ENCODE measurements at regions not wholly inside any gene's neighbourhood (a gene's known extent, or its start where the extent isn't known, plus 50 kb on each side); places are given as distances from the start of the nearest gene placed in this dataset.

- H3K9me3 Mint-ChIP-seq: no peaks in the 10 kb centered on the region
- ATAC-seq (ENCODE audit: low read depth) (no peak), DNase-seq (no peak)
- TF ChIP-seq, protein P1, sequence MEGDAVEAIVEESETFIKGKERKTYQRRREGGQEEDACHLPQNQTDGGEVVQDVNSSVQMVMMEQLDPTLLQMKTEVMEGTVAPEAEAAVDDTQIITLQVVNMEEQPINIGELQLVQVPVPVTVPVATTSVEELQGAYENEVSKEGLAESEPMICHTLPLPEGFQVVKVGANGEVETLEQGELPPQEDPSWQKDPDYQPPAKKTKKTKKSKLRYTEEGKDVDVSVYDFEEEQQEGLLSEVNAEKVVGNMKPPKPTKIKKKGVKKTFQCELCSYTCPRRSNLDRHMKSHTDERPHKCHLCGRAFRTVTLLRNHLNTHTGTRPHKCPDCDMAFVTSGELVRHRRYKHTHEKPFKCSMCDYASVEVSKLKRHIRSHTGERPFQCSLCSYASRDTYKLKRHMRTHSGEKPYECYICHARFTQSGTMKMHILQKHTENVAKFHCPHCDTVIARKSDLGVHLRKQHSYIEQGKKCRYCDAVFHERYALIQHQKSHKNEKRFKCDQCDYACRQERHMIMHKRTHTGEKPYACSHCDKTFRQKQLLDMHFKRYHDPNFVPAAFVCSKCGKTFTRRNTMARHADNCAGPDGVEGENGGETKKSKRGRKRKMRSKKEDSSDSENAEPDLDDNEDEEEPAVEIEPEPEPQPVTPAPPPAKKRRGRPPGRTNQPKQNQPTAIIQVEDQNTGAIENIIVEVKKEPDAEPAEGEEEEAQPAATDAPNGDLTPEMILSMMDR (IDR thresholded peaks at IDR 0.05): no peak
- CTCF ChIA-PET: no interaction called here
- peak overlapping the region; percentile 46 for H3K27ac Mint-ChIP-seq
- no peaks in the 10 kb centered on the region for H3K27me3 Mint-ChIP-seq
- no peaks in the 10 kb centered on the region for H3K36me3 Mint-ChIP-seq (ENCODE audit: low read depth)
- H3K4me1 Mint-ChIP-seq: peaks cover 80% of the 10 kb centered on the region
- POLR2A ChIA-PET: no interaction called here
- no peak overlapping the region for H3K4me3 Mint-ChIP-seq
- intact Hi-C loops (cut with micrococcal nuclease): loop anchor here (2.0 kb wide), 2 partner anchors 19 to 133 kb away; no protein-coding TSS in a partner anchor
Measured at GRCh38 chr9:7977586-7977985, 178.0 kb upstream of the DMAC1 start.

GRCh38 chr9:7976856-7977255, 177.3 kb upstream of the DMAC1 start:
- Mint-ChIP-seq H3K4me1 (peaks cover 83% of the 10 kb centered on the region), H3K27ac (peak overlapping the region; percentile 85), H3K36me3 (ENCODE audit: low read depth) (no peaks in the 10 kb centered on the region), H3K4me3 (no peak overlapping the region), H3K27me3 (no peaks in the 10 kb centered on the region), H3K9me3 (no peaks in the 10 kb centered on the region)
- TF ChIP-seq, protein P1 (IDR thresholded peaks at IDR 0.05): no peak
- ChIA-PET POLR2A (no interaction called here), CTCF (no interaction called here)
- intact Hi-C loops (cut with micrococcal nuclease): loop anchor here (1.0 to 2.0 kb wide), 5 partner anchors 7 to 178 kb away; partner anchors contain the start of gene DMAC1
- ATAC-seq (ENCODE audit: low read depth) (no peak), DNase-seq (no peak)

DNA sequence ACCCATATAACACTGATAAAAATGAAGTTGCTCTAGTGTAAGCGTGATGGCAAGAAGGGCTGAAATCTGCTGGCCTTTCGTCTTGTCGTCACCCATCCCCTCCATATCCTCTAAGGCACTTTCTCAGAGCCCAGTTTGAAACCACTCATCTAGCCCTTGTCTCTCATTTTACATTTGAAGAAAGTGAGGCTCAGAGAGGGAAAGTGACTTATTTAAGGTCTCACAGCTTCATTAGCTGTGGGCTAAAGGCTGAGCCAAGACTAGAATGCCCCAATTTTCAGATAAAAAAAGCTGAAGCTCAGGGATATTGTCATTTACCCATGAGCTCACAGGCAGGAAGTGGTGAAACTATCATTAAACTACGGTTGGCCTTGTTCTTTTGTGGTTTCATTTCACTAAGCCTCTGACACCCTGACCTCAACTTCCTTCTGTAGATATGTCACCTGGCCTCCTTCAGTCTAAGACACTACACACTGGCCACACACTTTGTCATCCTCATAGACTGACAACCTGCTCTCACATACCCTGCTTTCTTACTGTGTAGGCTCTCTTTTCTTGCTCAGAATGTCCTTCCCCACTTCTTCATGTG, 176.7 kb upstream of the DMAC1 start:
- Mint-ChIP-seq H3K27ac (peak overlapping the region; percentile 85), H3K27me3 (no peaks in the 10 kb centered on the region), H3K36me3 (ENCODE audit: low read depth) (no peaks in the 10 kb centered on the region), H3K4me1 (peaks cover 77% of the 10 kb centered on the region), H3K4me3 (peak overlapping the region; percentile 55), H3K9me3 (no peaks in the 10 kb centered on the region)
- intact Hi-C loops (cut with micrococcal nuclease): loop anchor here (1.0 to 2.0 kb wide), 5 partner anchors 8 to 177 kb away; partner anchors contain the start of gene DMAC1
- ATAC-seq (ENCODE audit: low read depth) (peak; percentile 90), DNase-seq (no peak)
- ChIA-PET CTCF (no interaction called here), POLR2A (no interaction called here)
- TF ChIP-seq, protein P1 (IDR thresholded peaks at IDR 0.05): no peak

DNA sequence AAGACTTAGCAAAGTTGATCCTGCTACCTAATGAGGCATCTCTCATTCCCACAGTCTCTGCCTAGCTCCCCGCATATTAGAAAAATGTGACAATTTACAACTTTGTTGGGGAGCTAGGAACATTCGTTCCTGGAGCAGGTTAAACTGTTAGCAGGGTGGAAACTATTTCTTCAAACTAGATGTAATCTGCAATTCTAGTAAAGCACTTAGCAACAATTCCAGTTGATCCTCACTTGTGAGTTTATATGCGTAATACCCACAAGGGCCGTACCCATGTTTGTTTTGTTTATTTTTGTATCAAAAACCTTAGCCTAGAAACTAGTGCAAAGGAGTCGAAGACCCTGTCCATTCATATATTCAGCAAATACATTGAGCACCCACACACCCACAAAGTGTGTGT, 175.8 kb upstream of the DMAC1 start:
- Mint-ChIP-seq H3K4me1 (peaks cover 69% of the 10 kb centered on the region), H3K27me3 (no peaks in the 10 kb centered on the region), H3K9me3 (no peaks in the 10 kb centered on the region), H3K4me3 (peak overlapping the region; percentile 42), H3K36me3 (ENCODE audit: low read depth) (no peaks in the 10 kb centered on the region), H3K27ac (peak overlapping the region; percentile 88)
- no peak for ATAC-seq (ENCODE audit: low read depth)
- POLR2A ChIA-PET: no interaction called here
- TF ChIP-seq, protein P1 (IDR thresholded peaks at IDR 0.05): no peak
- intact Hi-C loops (cut with micrococcal nuclease): no loop called here
- DNase-seq: no peak
- CTCF ChIA-PET: no interaction called here

GRCh38 chr9:7974335-7974960, 174.9 kb upstream of the DMAC1 start:
- H3K27ac Mint-ChIP-seq: peak overlapping the region; percentile 88
- H3K4me3 Mint-ChIP-seq: peak overlapping the region; percentile 42
- CTCF ChIA-PET: no interaction called here
- intact Hi-C loops (cut with micrococcal nuclease): no loop called here
- TF ChIP-seq, protein P1 (IDR thresholded peaks at IDR 0.05): no peak
- no peaks in the 10 kb centered on the region for H3K9me3 Mint-ChIP-seq
- peaks cover 65% of the 10 kb centered on the region for H3K4me1 Mint-ChIP-seq
- peak; percentile 43 for ATAC-seq (ENCODE audit: low read depth)
- H3K27me3 Mint-ChIP-seq: no peaks in the 10 kb centered on the region
- H3K36me3 Mint-ChIP-seq (ENCODE audit: low read depth): no peaks in the 10 kb centered on the region
- POLR2A ChIA-PET: no interaction called here
- no peak for DNase-seq
